H1 (cell line): ENCODE measurements at regions not wholly inside any gene's neighbourhood (a gene's known extent, or its start where the extent isn't known, plus 50 kb on each side); places are given as distances from the start of the nearest gene placed in this dataset.

Experiments used
- CTCF ChIA-PET: fragments of 300-600 bp; sonication (Branson Sonifier 250); formaldehyde crosslinking; loops from one replicate; lab custom pipeline; 2021; ENCODE audit not compliant: partially characterized antibody; lab: Charles Lee
- POLR2A ChIA-PET: fragments of 300-600 bp; sonication (Branson Sonifier 250); formaldehyde crosslinking; loops from one replicate; lab custom pipeline; 2021; ENCODE audit warnings: inconsistent platforms; ENCODE audit not compliant: partially characterized antibody; lab: Charles Lee
- DNase-seq, 2 experiments: peaks; one replicate each; pipeline versions ENCODE4 v3.0.0 to v3.0.0-alpha.2; 2010 to 2022; ENCODE audit warnings: low spot score in 2 of 2, low read depth in 1 of 2, mixed read lengths in 1 of 2
- FAIRE-seq: peaks from 2 replicates; lab custom pipeline; 2011; peaks lifted over from hg19 to GRCh38; lab: Jason Lieb, UNC
- H2AFZ ChIP-seq: 2 replicates; pipeline ENCODE4 v1.8.1; 2012; ENCODE audit warnings: low read length, inconsistent platforms
- H2AK5ac ChIP-seq: 2 replicates; pipeline ENCODE4 v1.6.1; 2013; ENCODE audit warnings: low read depth, low read length
- H2BK120ac ChIP-seq: replicated peaks from 2 replicates; pipeline ENCODE3; 2013; ENCODE audit warnings: low read depth, low read length, inconsistent platforms
- H2BK12ac ChIP-seq: 2 replicates; pipeline ENCODE4 v1.6.1; 2013; ENCODE audit warnings: low read depth, low read length
- H2BK15ac ChIP-seq: 2 replicates; pipeline ENCODE4 v1.6.1; 2013; ENCODE audit warnings: low read length
- H2BK20ac ChIP-seq: 2 replicates; pipeline ENCODE4 v1.6.1; 2013; ENCODE audit warnings: low read length
- H2BK5ac ChIP-seq: 2 replicates; pipeline ENCODE4 v1.6.1; 2013; ENCODE audit warnings: low read depth, low read length
- H3K14ac ChIP-seq: 2 replicates; pipeline ENCODE4 v1.6.1; 2013; ENCODE audit warnings: inconsistent platforms; ENCODE audit not compliant: insufficient read length
- H3K18ac ChIP-seq: 2 replicates; pipeline ENCODE4 v1.6.1; 2013; ENCODE audit warnings: low read length; ENCODE audit errors: extremely low read depth
- H3K23ac ChIP-seq: 2 replicates; pipeline ENCODE4 v1.6.1; 2013; ENCODE audit warnings: inconsistent platforms; ENCODE audit not compliant: insufficient read length
- H3K23me2 ChIP-seq: 2 replicates; pipeline ENCODE4 v1.6.1; 2013; ENCODE audit warnings: low read depth, low read length
- H3K27ac ChIP-seq: 2 replicates; pipeline ENCODE4 v1.6.1; 2011; ENCODE audit warnings: low read depth, low read length, inconsistent platforms
- H3K27me3 ChIP-seq, 4 experiments: replicated peaks in 1 of 4; 1 replicate in 1 of 4; 2 replicates in 3 of 4; pipeline versions ENCODE4 v1.6.1 to v1.8.1; 2011 to 2013; ENCODE audit warnings: low read length in 3 of 4, mild to moderate bottlenecking in 3 of 4, inconsistent platforms in 2 of 4, mixed read lengths in 2 of 4, moderate library complexity in 1 of 4; ENCODE audit not compliant: control insufficient read depth in 3 of 4, insufficient read depth in 3 of 4; ENCODE audit errors: extremely low read depth in 1 of 4
- H3K36me3 ChIP-seq, 4 experiments: 2 replicates each; pipeline versions ENCODE4 v1.6.1 to v1.8.1; 2011 to 2013; ENCODE audit warnings: mild to moderate bottlenecking in 4 of 4, low read length in 3 of 4, moderate library complexity in 2 of 4, control low read depth in 1 of 4, inconsistent platforms in 1 of 4; ENCODE audit not compliant: insufficient read depth in 4 of 4, control insufficient read depth in 2 of 4
- H3K4ac ChIP-seq: replicated peaks from 2 replicates; pipeline ENCODE3; 2013; ENCODE audit warnings: low read length, low read depth, mixed read lengths, inconsistent platforms; ENCODE audit not compliant: insufficient read length
- H3K4me1 ChIP-seq, 4 experiments: replicated peaks in 1 of 4; 1 replicate in 1 of 4; 2 replicates in 3 of 4; pipeline versions ENCODE4 v1.6.1 to v1.8.1; 2011 to 2013; ENCODE audit warnings: low read length in 3 of 4, inconsistent platforms in 2 of 4, mixed read lengths in 1 of 4; ENCODE audit not compliant: insufficient read depth in 4 of 4, control insufficient read depth in 3 of 4
- H3K4me2 ChIP-seq, 2 experiments: 2 replicates each; pipeline versions ENCODE4 v1.6.1 to v1.8.1; 2011 to 2013; ENCODE audit warnings: low read depth in 2 of 2, low read length in 2 of 2, control low read depth in 1 of 2, inconsistent platforms in 1 of 2, mild to moderate bottlenecking in 1 of 2; ENCODE audit not compliant: insufficient read depth in 1 of 2
- H3K4me3 ChIP-seq, 4 experiments: fragments of 200-600, 300-600 bp in 1 of 4; sonication (generic), shearing (Covaris generic), sonication (Bioruptor Twin) in 1 of 4; 2 replicates each; pipeline versions ENCODE4 v1.5.1 to v1.8.1; 2011 to 2016; ENCODE audit warnings: low read length in 4 of 4, low read depth in 3 of 4, control low read depth in 2 of 4, inconsistent platforms in 2 of 4, mild to moderate bottlenecking in 2 of 4, mixed read lengths in 1 of 4, moderate library complexity in 1 of 4; ENCODE audit not compliant: insufficient read depth in 2 of 4; ENCODE audit errors: extremely low read depth in 1 of 4
- H3K56ac ChIP-seq: replicated peaks from 2 replicates; pipeline ENCODE3; 2013; ENCODE audit warnings: low read depth, mild to moderate bottlenecking, mixed read lengths, low read length, inconsistent platforms; ENCODE audit not compliant: insufficient read length
- H3K79me1 ChIP-seq: 2 replicates; pipeline ENCODE4 v1.6.1; 2013; ENCODE audit warnings: low read depth, low read length, control low read depth
- H3K79me2 ChIP-seq, 2 experiments: 2 replicates each; pipeline versions ENCODE4 v1.6.1 to v1.8.1; 2012 to 2013; ENCODE audit warnings: low read length in 2 of 2, mild to moderate bottlenecking in 2 of 2, inconsistent platforms in 1 of 2; ENCODE audit not compliant: insufficient read depth in 2 of 2, control insufficient read depth in 1 of 2
- H3K9ac ChIP-seq, 4 experiments: replicated peaks in 1 of 4; 1 replicate in 1 of 4; 2 replicates in 3 of 4; pipeline versions ENCODE4 v1.6.1 to v1.8.1; 2011 to 2013; ENCODE audit warnings: low read depth in 3 of 4, low read length in 3 of 4, control low read depth in 2 of 4, mild to moderate bottlenecking in 2 of 4, moderate library complexity in 2 of 4, inconsistent platforms in 1 of 4; ENCODE audit errors: extremely low read depth in 1 of 4
- H3K9me3 ChIP-seq, 2 experiments: 2 replicates each; pipeline versions ENCODE4 v1.6.1 to v1.8.1; 2012 to 2013; ENCODE audit warnings: mild to moderate bottlenecking in 2 of 2, moderate library complexity in 2 of 2, control low read depth in 1 of 2, inconsistent platforms in 1 of 2, low read depth in 1 of 2, low read length in 1 of 2, mixed read lengths in 1 of 2; ENCODE audit not compliant: insufficient read depth in 2 of 2
- H4K20me1 ChIP-seq, 2 experiments: replicated peaks in 1 of 2; 2 replicates each; pipeline versions ENCODE3 to v1.8.1; 2011 to 2013; ENCODE audit warnings: inconsistent platforms in 2 of 2, low read length in 2 of 2, mild to moderate bottlenecking in 1 of 2; ENCODE audit not compliant: insufficient read depth in 2 of 2, control insufficient read depth in 1 of 2
- H4K5ac ChIP-seq: 2 replicates; pipeline ENCODE4 v1.6.1; 2013; ENCODE audit warnings: low read length, low read depth, mixed read lengths, inconsistent platforms; ENCODE audit not compliant: insufficient read length
- H4K8ac ChIP-seq: 2 replicates; pipeline ENCODE4 v1.8.0; 2013; ENCODE audit warnings: mild to moderate bottlenecking, moderate library complexity, low read length, inconsistent platforms; ENCODE audit not compliant: insufficient read depth; ENCODE audit errors: extremely low read depth
- H4K91ac ChIP-seq: replicated peaks from 2 replicates; pipeline ENCODE3; 2013; ENCODE audit warnings: low read length, mixed read lengths, inconsistent platforms; ENCODE audit not compliant: insufficient read length
- HDAC2 ChIP-seq, 2 experiments: fragments of 300-600 bp in 1 of 2; sonication (generic) in 1 of 2; IDR thresholded peaks; 2 replicates each; pipeline ENCODE4 v1.6.1; 2011 to 2012; ENCODE audit warnings: low read depth in 2 of 2, low read length in 2 of 2, mild to moderate bottlenecking in 2 of 2, moderate library complexity in 2 of 2, borderline replicate concordance in 1 of 2, inconsistent platforms in 1 of 2
- ZNF274 ChIP-seq: IDR thresholded peaks from 2 replicates; pipeline ENCODE4 v1.7.0; 2012; ENCODE audit warnings: low read length, borderline replicate concordance; ENCODE audit errors: extremely low read depth
- WGBS, 2 experiments: shearing (Covaris generic) in 1 of 2; methylation state at CpG; one replicate each; pipeline versions ENCODE4 v1.1.6 to v1.1.7; 2013 to 2015; ENCODE audit warnings: low lambda C conversion rate in 2 of 2, mixed read lengths in 2 of 2, inconsistent platforms in 1 of 2, low coverage in 1 of 2, missing lambda C conversion rate in 1 of 2; ENCODE audit not compliant: insufficient replicate concordance in 2 of 2, insufficient coverage in 1 of 2, insufficient read length in 1 of 2; ENCODE audit errors: extremely low coverage in 1 of 2, missing lambda C conversion rate in 1 of 2; 5-methylcytosine and 5-hydroxymethylcytosine counted together

DNA sequence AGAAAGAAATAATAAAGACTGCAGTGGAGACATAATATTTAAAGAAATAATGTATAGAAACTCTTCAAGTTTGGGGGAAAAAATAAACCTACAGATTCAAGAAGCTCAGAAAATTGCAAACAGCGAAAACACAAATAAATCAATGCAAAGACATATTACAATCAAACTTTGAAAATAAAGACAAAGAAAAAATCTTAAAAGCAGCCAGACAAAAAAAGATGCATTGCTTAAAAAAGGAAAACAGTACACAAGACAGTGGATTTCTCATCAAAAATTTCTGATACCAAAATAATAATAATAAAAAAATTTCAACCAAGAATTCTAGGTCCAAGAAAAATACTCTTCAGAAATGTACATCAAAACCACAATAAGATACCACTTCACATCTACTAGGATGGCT, 681.0 kb downstream of the UQCRFS1 start:
- H2BK120ac ChIP-seq: no peak overlapping the region
- DNase-seq (no peak), FAIRE-seq (no peak)
- no peak overlapping the region for H3K9ac ChIP-seq
- no peaks in the 10 kb centered on the region for H3K79me1 ChIP-seq
- H2AK5ac ChIP-seq: no peak overlapping the region
- H4K8ac ChIP-seq: no peak overlapping the region
- H3K4me3 ChIP-seq: no peak overlapping the region
- H3K23ac ChIP-seq: no peak overlapping the region
- H3K9me3 ChIP-seq: peaks cover 0 to under 1% of the 10 kb centered on the region in 2 experiments; a peak in 1 of 4 replicates
- H3K27me3 ChIP-seq: no peaks in the 10 kb centered on the region
- no peak overlapping the region for H3K56ac ChIP-seq
- H2BK15ac ChIP-seq: no peak overlapping the region
- no peak overlapping the region for H2BK20ac ChIP-seq
- H2AFZ ChIP-seq: no peak overlapping the region
- H3K4me1 ChIP-seq: no peaks in the 10 kb centered on the region
- H3K4ac ChIP-seq: no peak overlapping the region
- WGBS, 2 experiments: 82% methylated on average over 1 of the region's 1 CpG; no CpG with 5 or more reads in 1 of the 2 experiments
- no peak overlapping the region for H2BK5ac ChIP-seq
- no peak overlapping the region for H4K91ac ChIP-seq
- H3K36me3 ChIP-seq: no peaks in the 10 kb centered on the region
- no peaks in the 10 kb centered on the region for H3K23me2 ChIP-seq
- H3K14ac ChIP-seq: no peak overlapping the region
- no peak overlapping the region for H3K27ac ChIP-seq
- no peaks in the 10 kb centered on the region for H4K20me1 ChIP-seq
- POLR2A ChIA-PET: interaction anchor here (0.6 to 0.9 kb wide), 3 partner anchors 30 to 130 kb away, joined by 3 to 4 read pairs (median 3); no protein-coding TSS in a partner anchor
- CTCF ChIA-PET: interaction anchor here (0.6 kb wide), 1 partner anchor 344 kb away, joined by 3 read pairs; no protein-coding TSS in a partner anchor
- no peak for TF ChIP-seq HDAC2 (IDR thresholded peaks at IDR 0.05; ENCODE audit: borderline replicate concordance in 1 of 2, low read depth in 2 of 2, low read length in 2 of 2)
- no peak for TF ChIP-seq ZNF274
- TF ChIP-seq, all 59 proteins: peak for 0
- no peak overlapping the region for H3K18ac ChIP-seq
- H2BK12ac ChIP-seq: no peak overlapping the region
- no peak overlapping the region for H3K4me2 ChIP-seq
- no peaks in the 10 kb centered on the region for H3K79me2 ChIP-seq
- H4K5ac ChIP-seq: no peak overlapping the region
